ENCODE measurements at regions not wholly inside any gene's neighbourhood (a gene's known extent, or its start where the extent isn't known, plus 50 kb on each side); places are given as distances from the start of the nearest gene placed in this dataset.
"Not testable (repeated sequence)": the region's sequence is repeated elsewhere in the genome, so short reads cannot be mapped to it uniquely, and the experiment has no call there.

GRCh38 chr9:129527955-129528354 lies 92.9 kb downstream of the C9orf50 start:
- not testable (repeated sequence) for TF ChIP-seq EP300, POLR2AphosphoS5 (IDR thresholded peaks at IDR 0.05)

Data from esophagus muscularis mucosa (tissue), 3 donors.